Liver (tissue), 3 donors: ENCODE measurements at regions not wholly inside any gene's neighbourhood (a gene's known extent, or its start where the extent isn't known, plus 50 kb on each side); places are given as distances from the start of the nearest gene placed in this dataset.

Experiments used
- FOXA1 ChIP-seq: IDR thresholded peaks from 2 replicates; pipeline ENCODE4 v1.6.1; 2016; ENCODE audit warnings: antibody characterized with exemption
- JUND ChIP-seq, 2 donors: IDR thresholded peaks; 2 replicates each; pipeline ENCODE4 v1.6.1; 2016; ENCODE audit warnings: antibody characterized with exemption in 2 of 2
- TF ChIP-seq, protein P1 (sequence below): fragments of 150-350 bp; IDR thresholded peaks from 2 replicates; pipeline ENCODE4 v1.5.1; 2017; ENCODE audit warnings: improper control_type of control experiment, low read depth, low read length; ENCODE audit not compliant: missing input control
- TF ChIP-seq, protein P2 (sequence below): IDR thresholded peaks from 2 replicates; pipeline ENCODE4 v1.6.1; 2016; ENCODE audit warnings: antibody characterized with exemption
- TF ChIP-seq, protein P3 (sequence below): IDR thresholded peaks from 2 replicates; pipeline ENCODE4 v1.6.1; 2016; ENCODE audit warnings: antibody characterized with exemption
- donor health status: healthy.
- donor health status: healthy.

DNA sequence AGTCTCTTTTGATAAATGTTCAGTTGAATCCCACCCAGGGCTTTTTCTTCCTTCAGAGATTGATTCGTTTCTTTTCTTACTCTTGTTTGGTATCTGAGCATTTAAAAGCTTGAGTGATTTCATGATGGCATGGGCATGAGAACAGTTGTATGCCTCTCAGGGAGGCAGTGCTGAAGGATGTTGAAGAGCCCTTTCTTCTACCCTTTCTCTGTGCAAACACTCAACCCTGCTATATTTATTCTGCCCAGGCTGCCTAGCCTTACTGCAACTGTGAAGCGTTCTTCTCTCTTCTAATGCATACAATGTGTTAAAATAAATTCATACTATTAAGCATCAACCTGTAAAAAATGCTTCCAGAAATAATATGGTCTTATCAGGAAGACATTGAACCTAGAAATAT lies 367.6 kb upstream of the LCORL start:
- no peak for TF ChIP-seq JUND (IDR thresholded peaks at IDR 0.05)
- TF ChIP-seq, protein P1, sequence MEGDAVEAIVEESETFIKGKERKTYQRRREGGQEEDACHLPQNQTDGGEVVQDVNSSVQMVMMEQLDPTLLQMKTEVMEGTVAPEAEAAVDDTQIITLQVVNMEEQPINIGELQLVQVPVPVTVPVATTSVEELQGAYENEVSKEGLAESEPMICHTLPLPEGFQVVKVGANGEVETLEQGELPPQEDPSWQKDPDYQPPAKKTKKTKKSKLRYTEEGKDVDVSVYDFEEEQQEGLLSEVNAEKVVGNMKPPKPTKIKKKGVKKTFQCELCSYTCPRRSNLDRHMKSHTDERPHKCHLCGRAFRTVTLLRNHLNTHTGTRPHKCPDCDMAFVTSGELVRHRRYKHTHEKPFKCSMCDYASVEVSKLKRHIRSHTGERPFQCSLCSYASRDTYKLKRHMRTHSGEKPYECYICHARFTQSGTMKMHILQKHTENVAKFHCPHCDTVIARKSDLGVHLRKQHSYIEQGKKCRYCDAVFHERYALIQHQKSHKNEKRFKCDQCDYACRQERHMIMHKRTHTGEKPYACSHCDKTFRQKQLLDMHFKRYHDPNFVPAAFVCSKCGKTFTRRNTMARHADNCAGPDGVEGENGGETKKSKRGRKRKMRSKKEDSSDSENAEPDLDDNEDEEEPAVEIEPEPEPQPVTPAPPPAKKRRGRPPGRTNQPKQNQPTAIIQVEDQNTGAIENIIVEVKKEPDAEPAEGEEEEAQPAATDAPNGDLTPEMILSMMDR, result no peak
- TF ChIP-seq, protein P2, sequence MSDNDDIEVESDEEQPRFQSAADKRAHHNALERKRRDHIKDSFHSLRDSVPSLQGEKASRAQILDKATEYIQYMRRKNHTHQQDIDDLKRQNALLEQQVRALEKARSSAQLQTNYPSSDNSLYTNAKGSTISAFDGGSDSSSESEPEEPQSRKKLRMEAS, result no peak
- TF ChIP-seq FOXA1, result no peak
- TF ChIP-seq, protein P3, sequence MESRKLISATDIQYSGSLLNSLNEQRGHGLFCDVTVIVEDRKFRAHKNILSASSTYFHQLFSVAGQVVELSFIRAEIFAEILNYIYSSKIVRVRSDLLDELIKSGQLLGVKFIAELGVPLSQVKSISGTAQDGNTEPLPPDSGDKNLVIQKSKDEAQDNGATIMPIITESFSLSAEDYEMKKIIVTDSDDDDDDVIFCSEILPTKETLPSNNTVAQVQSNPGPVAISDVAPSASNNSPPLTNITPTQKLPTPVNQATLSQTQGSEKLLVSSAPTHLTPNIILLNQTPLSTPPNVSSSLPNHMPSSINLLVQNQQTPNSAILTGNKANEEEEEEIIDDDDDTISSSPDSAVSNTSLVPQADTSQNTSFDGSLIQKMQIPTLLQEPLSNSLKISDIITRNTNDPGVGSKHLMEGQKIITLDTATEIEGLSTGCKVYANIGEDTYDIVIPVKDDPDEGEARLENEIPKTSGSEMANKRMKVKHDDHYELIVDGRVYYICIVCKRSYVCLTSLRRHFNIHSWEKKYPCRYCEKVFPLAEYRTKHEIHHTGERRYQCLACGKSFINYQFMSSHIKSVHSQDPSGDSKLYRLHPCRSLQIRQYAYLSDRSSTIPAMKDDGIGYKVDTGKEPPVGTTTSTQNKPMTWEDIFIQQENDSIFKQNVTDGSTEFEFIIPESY, result no peak
